K562 (cell line): ENCODE measurements at regions not wholly inside any gene's neighbourhood (a gene's known extent, or its start where the extent isn't known, plus 50 kb on each side); places are given as distances from the start of the nearest gene placed in this dataset.

Experiments
- ARID1B ChIP-seq: fragments of 450-650 bp; IDR thresholded peaks from 2 replicates; pipeline ENCODE4 v1.6.1; 2016; ENCODE audit warnings: antibody characterized with exemption, mild to moderate bottlenecking, inconsistent platforms
- ARID4B ChIP-seq: sonication (generic); formaldehyde crosslinking; IDR thresholded peaks from 2 replicates; pipeline ENCODE4 v1.8.0; 2022; ENCODE audit warnings: mild to moderate bottlenecking, missing genetic modification reagents
- CBX1 ChIP-seq: sonication (generic); IDR thresholded peaks from 2 replicates; pipeline ENCODE4 v1.6.1; 2016; ENCODE audit warnings: antibody characterized with exemption, low read depth, mild to moderate bottlenecking
- CEBPG ChIP-seq, 3 experiments: fragments of 200-800 bp in 1 of 3; sonication (Bioruptor generic) in 1 of 3; sonication (generic) in 1 of 3; formaldehyde crosslinking in 1 of 3; IDR thresholded peaks in 2 of 3; conservative IDR thresholded peaks in 1 of 3; 2 replicates each; pipeline versions ENCODE4 v1.6.1 to v1.8.0; 2016 to 2022; ENCODE audit warnings: missing compliant biosample characterization in 2 of 3, missing genetic modification characterization in 2 of 3, mild to moderate bottlenecking in 1 of 3, missing genetic modification reagents in 1 of 3
- CTBP1 ChIP-seq: fragments of 450-650 bp; IDR thresholded peaks from 2 replicates; pipeline ENCODE4 v1.6.1; 2016; ENCODE audit warnings: borderline replicate concordance
- KLF16 ChIP-seq: IDR thresholded peaks from 2 replicates; pipeline ENCODE4 v1.6.1; 2016; ENCODE audit warnings: antibody characterized with exemption
- NELFE ChIP-seq: IDR thresholded peaks from 2 replicates; pipeline ENCODE4 v1.6.1; 2011; ENCODE audit warnings: mild to moderate bottlenecking; ENCODE audit not compliant: insufficient read depth, insufficient read length
- OTX1 ChIP-seq: fragments of 450-650 bp; formaldehyde crosslinking; IDR thresholded peaks from 2 replicates; pipeline ENCODE4 v1.4.0; 2022; ENCODE audit warnings: mild to moderate bottlenecking
- RERE ChIP-seq: sonication (generic); formaldehyde crosslinking; IDR thresholded peaks from 2 replicates; pipeline ENCODE4 v1.8.0; 2023; ENCODE audit warnings: missing genetic modification reagents, mild to moderate bottlenecking, borderline replicate concordance
- TFE3 ChIP-seq: fragments of 450-650 bp; formaldehyde crosslinking; IDR thresholded peaks from 2 replicates; pipeline ENCODE4 v1.4.0; 2020; ENCODE audit warnings: mild to moderate bottlenecking, mixed read lengths
- TRIM28 ChIP-seq: fragments of 450-650 bp; IDR thresholded peaks from 2 replicates; pipeline ENCODE4 v1.6.1; 2017
- ZNF263 ChIP-seq: sonication (generic); formaldehyde crosslinking; IDR thresholded peaks from 2 replicates; pipeline ENCODE4 v1.8.0; 2022; ENCODE audit warnings: mild to moderate bottlenecking, missing genetic modification reagents, borderline replicate concordance
- ZNF280B ChIP-seq: fragments of 250-450 bp; sonication (Bioruptor Pico); IDR thresholded peaks from 2 replicates; pipeline ENCODE4 v1.5.1; 2021; ENCODE audit warnings: mild to moderate bottlenecking

GRCh38 chr15:87777054-87777561, 479.4 kb downstream of the NTRK3 start (continued):
- TF ChIP-seq RERE (CRISPR knock-in tag) (no peak), OTX1 (no peak), TFE3 (CRISPR knock-in tag) (no peak), KLF16 (no peak), CEBPG (CRISPR knock-in tag; IDR thresholded peaks at IDR 0.05) (0 out of 2 replicates have a peak, but pooled peaks have one; percentile 24), CEBPG (tag; conservative IDR thresholded peaks at IDR 0.05 in 1 of 2, IDR thresholded peaks at IDR 0.05 in 1 of 2) (peak in 1 of 2 experiments; percentile 57; a peak in 2 of 4 replicates), TRIM28 (no peak), CBX1 (no peak), NELFE (no peak), ZNF263 (CRISPR knock-in tag) (no peak), ARID4B (CRISPR knock-in tag) (no peak), ZNF280B (CRISPR knock-in tag) (no peak), ARID1B (no peak), CTBP1 (no peak)
